CD4-positive, CD25-positive, alpha-beta regulatory T cell (primary cell): ENCODE measurements at regions not wholly inside any gene's neighbourhood (a gene's known extent, or its start where the extent isn't known, plus 50 kb on each side); places are given as distances from the start of the nearest gene placed in this dataset.

Experiments used
- ATAC-seq, 2 donors: fragments of 150-1000 bp; cut with Tn5 transposase; one replicate each; pipeline ENCODE4 v1.10.0; 2021; ENCODE audit warnings: low read depth in 2 of 2, moderate number of reproducible peaks in 2 of 2, moderate library complexity in 1 of 2
- DNase-seq, 3 donors: peaks; one replicate each; pipeline versions ENCODE4 v3.0.0 to v3.0.0-alpha.2; 2012 to 2022; ENCODE audit warnings: mixed read lengths in 1 of 3
- H3K27ac ChIP-seq: one replicate; pipeline ENCODE4 v1.7.0; 2013; ENCODE audit warnings: mild to moderate bottlenecking, low read length; ENCODE audit not compliant: insufficient read depth, poor library complexity, severe bottlenecking
- H3K27me3 ChIP-seq: one replicate; pipeline ENCODE4 v1.7.0; 2013; ENCODE audit warnings: low read length; ENCODE audit not compliant: control insufficient read depth, insufficient read depth
- H3K36me3 ChIP-seq: one replicate; pipeline ENCODE4 v1.7.0; 2013; ENCODE audit warnings: mild to moderate bottlenecking, low read length, moderate library complexity; ENCODE audit not compliant: control insufficient read depth, insufficient read depth
- H3K4me1 ChIP-seq: 2 replicates; pipeline ENCODE4 v1.7.0; 2013; ENCODE audit warnings: mild to moderate bottlenecking, low read length; ENCODE audit not compliant: insufficient read depth, control insufficient read depth, poor library complexity, severe bottlenecking
- H3K4me3 ChIP-seq: one replicate; pipeline ENCODE4 v1.7.0; 2013; ENCODE audit warnings: low read depth, mild to moderate bottlenecking, low read length, moderate library complexity
- H3K9me3 ChIP-seq, 2 experiments: 1 replicate in 1 of 2; 2 replicates in 1 of 2; pipeline ENCODE4 v1.7.0; 2013; ENCODE audit warnings: low read length in 2 of 2, mild to moderate bottlenecking in 1 of 2, moderate library complexity in 1 of 2; ENCODE audit not compliant: control insufficient read depth in 2 of 2
- H3K27ac Mint-ChIP-seq, 3 donors: one replicate each; pipeline ENCODE4 v1.8.0; 2020 to 2022; ENCODE audit warnings: mild to moderate bottlenecking in 3 of 3, mixed read lengths in 3 of 3, moderate library complexity in 2 of 3
- H3K27me3 Mint-ChIP-seq: one replicate; pipeline ENCODE4 v1.8.0; 2022; ENCODE audit warnings: mild to moderate bottlenecking, mixed read lengths
- H3K36me3 Mint-ChIP-seq: one replicate; pipeline ENCODE4 v1.8.0; 2020; ENCODE audit warnings: mixed read lengths
- H3K4me1 Mint-ChIP-seq, 4 donors: one replicate each; pipeline ENCODE4 v1.8.0; 2020 to 2022; ENCODE audit warnings: mixed read lengths in 4 of 4, mild to moderate bottlenecking in 1 of 4
- H3K4me3 Mint-ChIP-seq, 4 donors: one replicate each; pipeline ENCODE4 v1.8.0; 2020 to 2022; ENCODE audit warnings: mild to moderate bottlenecking in 4 of 4, mixed read lengths in 4 of 4, moderate library complexity in 3 of 4
- H3K9me3 Mint-ChIP-seq, 7 donors: one replicate each; pipeline ENCODE4 v1.8.0; 2020 to 2022; ENCODE audit warnings: mixed read lengths in 7 of 7, mild to moderate bottlenecking in 3 of 7, moderate library complexity in 2 of 7

- Histone ChIP-seq H3K4me3 (no peak overlapping the region), H3K27me3 (no peaks in the 10 kb centered on the region), H3K27ac (no peak overlapping the region), H3K9me3 (peaks cover 0 to 3% of the 10 kb centered on the region in 2 experiments), H3K4me1 (no peaks in the 10 kb centered on the region), H3K36me3 (no peaks in the 10 kb centered on the region)
- Mint-ChIP-seq H3K4me1 (no peaks in the 10 kb centered on the region), H3K4me3 (no peak overlapping the region), H3K27ac (no peak overlapping the region), H3K9me3 (peaks cover 0 to 28% (median 6%) of the 10 kb centered on the region in 7 donors), H3K27me3 (no peaks in the 10 kb centered on the region), H3K36me3 (no peaks in the 10 kb centered on the region)
- DNase-seq (no peak), ATAC-seq (no peak)
Observed at GRCh38 chr13:66200555-66200954, 1029.6 kb downstream of the PCDH9 start.

- no peak overlapping the region for H3K4me3 Mint-ChIP-seq
- no peak overlapping the region for H3K4me3 ChIP-seq
- no peaks in the 10 kb centered on the region for H3K27me3 ChIP-seq
- no peak for DNase-seq
- H3K4me1 ChIP-seq: no peaks in the 10 kb centered on the region
- H3K9me3 ChIP-seq: peaks cover 0 to 3% of the 10 kb centered on the region in 2 experiments
- H3K4me1 Mint-ChIP-seq: no peaks in the 10 kb centered on the region
- H3K27ac ChIP-seq: no peak overlapping the region
- no peaks in the 10 kb centered on the region for H3K36me3 ChIP-seq
- no peak for ATAC-seq
- H3K27me3 Mint-ChIP-seq: no peaks in the 10 kb centered on the region
- H3K27ac Mint-ChIP-seq: no peak overlapping the region
- no peaks in the 10 kb centered on the region for H3K36me3 Mint-ChIP-seq
- peaks cover 2 to 37% (median 7%) of the 10 kb centered on the region in 7 donors for H3K9me3 Mint-ChIP-seq
Observed at GRCh38 chr13:66195238-66195637, 1034.9 kb downstream of the PCDH9 start.

- no peaks in the 10 kb centered on the region for H3K27me3 ChIP-seq
- H3K4me1 Mint-ChIP-seq: no peaks in the 10 kb centered on the region
- H3K4me3 ChIP-seq: no peak overlapping the region
- no peak overlapping the region for H3K27ac ChIP-seq
- H3K36me3 Mint-ChIP-seq: no peaks in the 10 kb centered on the region
- no peaks in the 10 kb centered on the region for H3K4me1 ChIP-seq
- DNase-seq (no peak), ATAC-seq (no peak)
- H3K9me3 ChIP-seq: peaks cover 0 to 4% of the 10 kb centered on the region in 2 experiments
- peaks cover 0 to 20% (median 4%) of the 10 kb centered on the region in 7 donors for H3K9me3 Mint-ChIP-seq
- no peaks in the 10 kb centered on the region for H3K36me3 ChIP-seq
- H3K27me3 Mint-ChIP-seq: no peaks in the 10 kb centered on the region
- no peak overlapping the region for H3K4me3 Mint-ChIP-seq
- H3K27ac Mint-ChIP-seq: no peak overlapping the region
Observed at GRCh38 chr13:66189986-66190385, 1040.2 kb downstream of the PCDH9 start.

- Histone ChIP-seq H3K27me3 (no peaks in the 10 kb centered on the region), H3K4me1 (no peaks in the 10 kb centered on the region), H3K4me3 (no peak overlapping the region), H3K9me3 (peaks cover 0 to 22% of the 10 kb centered on the region in 2 experiments), H3K36me3 (no peaks in the 10 kb centered on the region), H3K27ac (no peak overlapping the region)
- no peak for ATAC-seq
- peaks cover 3 to 10% (median 5%) of the 10 kb centered on the region in 7 donors for H3K9me3 Mint-ChIP-seq
- H3K27ac Mint-ChIP-seq: no peak overlapping the region
- no peak for DNase-seq
- H3K4me1 Mint-ChIP-seq: no peaks in the 10 kb centered on the region
- no peak overlapping the region for H3K4me3 Mint-ChIP-seq
- H3K27me3 Mint-ChIP-seq: no peaks in the 10 kb centered on the region
- H3K36me3 Mint-ChIP-seq: no peaks in the 10 kb centered on the region
Observed at GRCh38 chr13:66180836-66181235, 1049.3 kb downstream of the PCDH9 start.

- H3K4me3 Mint-ChIP-seq: no peak overlapping the region
- no peaks in the 10 kb centered on the region for H3K4me1 ChIP-seq
- DNase-seq: no peak
- no peaks in the 10 kb centered on the region for H3K27me3 ChIP-seq
- no peaks in the 10 kb centered on the region for H3K36me3 Mint-ChIP-seq
- no peaks in the 10 kb centered on the region for H3K36me3 ChIP-seq
- no peak overlapping the region for H3K27ac ChIP-seq
- peaks cover 2 to 12% (median 5%) of the 10 kb centered on the region in 7 donors for H3K9me3 Mint-ChIP-seq
- H3K4me1 Mint-ChIP-seq: no peaks in the 10 kb centered on the region
- H3K9me3 ChIP-seq: no peaks in the 10 kb centered on the region
- no peak overlapping the region for H3K27ac Mint-ChIP-seq
- H3K27me3 Mint-ChIP-seq: no peaks in the 10 kb centered on the region
- no peak overlapping the region for H3K4me3 ChIP-seq
- no peak for ATAC-seq
Observed at GRCh38 chr13:66171920-66172319, 1058.2 kb downstream of the PCDH9 start.

GRCh38 chr13:66162470-66162869 is 1067.7 kb downstream of the PCDH9 start:
- Mint-ChIP-seq H3K36me3 (no peaks in the 10 kb centered on the region), H3K27ac (no peak overlapping the region), H3K9me3 (peaks cover 0 to 13% (median 4%) of the 10 kb centered on the region in 7 donors), H3K4me3 (no peak overlapping the region), H3K4me1 (no peaks in the 10 kb centered on the region), H3K27me3 (no peaks in the 10 kb centered on the region)
- Histone ChIP-seq H3K4me3 (no peak overlapping the region), H3K36me3 (no peaks in the 10 kb centered on the region), H3K27ac (no peak overlapping the region), H3K4me1 (no peaks in the 10 kb centered on the region), H3K9me3 (no peaks in the 10 kb centered on the region), H3K27me3 (no peaks in the 10 kb centered on the region)
- no peak for DNase-seq
- no peak for ATAC-seq

GRCh38 chr13:66159511-66159910 is 1070.6 kb downstream of the PCDH9 start:
- Mint-ChIP-seq H3K9me3 (peaks cover 0 to 9% (median 4%) of the 10 kb centered on the region in 7 donors), H3K27me3 (no peaks in the 10 kb centered on the region), H3K36me3 (no peaks in the 10 kb centered on the region), H3K4me1 (no peaks in the 10 kb centered on the region), H3K4me3 (no peak overlapping the region), H3K27ac (no peak overlapping the region)
- Histone ChIP-seq H3K36me3 (no peaks in the 10 kb centered on the region), H3K27ac (no peak overlapping the region), H3K4me1 (no peaks in the 10 kb centered on the region), H3K27me3 (no peaks in the 10 kb centered on the region), H3K9me3 (no peaks in the 10 kb centered on the region), H3K4me3 (no peak overlapping the region)
- ATAC-seq (no peak), DNase-seq (no peak)

- Mint-ChIP-seq H3K27ac (no peak overlapping the region), H3K4me3 (no peak overlapping the region), H3K36me3 (no peaks in the 10 kb centered on the region), H3K9me3 (peaks cover 0 to 13% (median 7%) of the 10 kb centered on the region in 7 donors), H3K4me1 (no peaks in the 10 kb centered on the region), H3K27me3 (no peaks in the 10 kb centered on the region)
- no peak overlapping the region for H3K27ac ChIP-seq
- DNase-seq (no peak), ATAC-seq (no peak)
- H3K4me1 ChIP-seq: no peaks in the 10 kb centered on the region
- no peak overlapping the region for H3K4me3 ChIP-seq
- no peaks in the 10 kb centered on the region for H3K27me3 ChIP-seq
- H3K9me3 ChIP-seq: no peaks in the 10 kb centered on the region
- H3K36me3 ChIP-seq: no peaks in the 10 kb centered on the region
Observed at GRCh38 chr13:66154976-66155375, 1075.2 kb downstream of the PCDH9 start.
